Spleen (tissue), 11 donors: ENCODE measurements at regions not wholly inside any gene's neighbourhood (a gene's known extent, or its start where the extent isn't known, plus 50 kb on each side); places are given as distances from the start of the nearest gene placed in this dataset.

Source experiments
- DNase-seq: peaks from one replicate; pipeline ENCODE4 v3.0.0-alpha.2; 2020
- H3K27ac ChIP-seq, 8 donors: fragments of 200-600 bp; sonication (generic) in 7 of 8; 1 replicate in 4 of 8; 2 replicates in 4 of 8; pipeline versions ENCODE4 v1.5.0 to v1.8.0; 2016 to 2021; ENCODE audit warnings: inconsistent platforms in 4 of 8, mild to moderate bottlenecking in 4 of 8, moderate library complexity in 1 of 8
- H3K27me3 ChIP-seq, 7 donors: fragments of 200-600 bp; sonication (generic) in 6 of 7; replicated peaks in 1 of 7; 1 replicate in 4 of 7; 2 replicates in 3 of 7; pipeline versions ENCODE4 v1.5.0 to v1.8.0; 2016 to 2021; ENCODE audit warnings: inconsistent platforms in 3 of 7, mild to moderate bottlenecking in 1 of 7
- H3K36me3 ChIP-seq, 6 donors: fragments of 200-600 bp; sonication (generic) in 5 of 6; 1 replicate in 4 of 6; 2 replicates in 2 of 6; pipeline versions ENCODE4 v1.5.0 to v1.8.0; 2016 to 2021; ENCODE audit warnings: inconsistent platforms in 2 of 6
- H3K4me1 ChIP-seq, 6 donors: fragments of 200-600 bp; sonication (generic) in 5 of 6; 1 replicate in 3 of 6; 2 replicates in 3 of 6; pipeline versions ENCODE4 v1.5.0 to v1.8.0; 2016 to 2021; ENCODE audit warnings: inconsistent platforms in 3 of 6
- H3K4me3 ChIP-seq, 8 donors: fragments of 200-600 bp; sonication (generic) in 7 of 8; 1 replicate in 4 of 8; 2 replicates in 4 of 8; pipeline versions ENCODE4 v1.5.0 to v1.8.0; 2016 to 2021; ENCODE audit warnings: inconsistent platforms in 4 of 8, mild to moderate bottlenecking in 4 of 8, moderate library complexity in 2 of 8
- H3K9me3 ChIP-seq, 8 donors: fragments of 200-600 bp; sonication (generic) in 7 of 8; 1 replicate in 4 of 8; 2 replicates in 4 of 8; pipeline versions ENCODE4 v1.5.0 to v1.8.0; 2016 to 2021; ENCODE audit warnings: inconsistent platforms in 4 of 8
- CTCF ChIP-seq, 11 experiments: fragments of 200-600 bp in 7 of 11; fragments of 450-650 bp in 4 of 11; sonication (generic) in 4 of 11; IDR thresholded peaks in 8 of 11; conservative IDR thresholded peaks in 3 of 11; 1 replicate in 7 of 11; 2 replicates in 4 of 11; pipeline versions ENCODE4 v1.4.0 to v1.8.0; 2016 to 2021; ENCODE audit warnings: antibody characterized with exemption in 11 of 11, inconsistent platforms in 4 of 11, mild to moderate bottlenecking in 1 of 11
- POLR2A ChIP-seq, 3 donors: fragments of 450-650 bp; IDR thresholded peaks; one replicate each; pipeline ENCODE4 v1.5.1; 2017; ENCODE audit warnings: antibody characterized with exemption in 3 of 3, mild to moderate bottlenecking in 1 of 3
- POLR2AphosphoS5 ChIP-seq, 3 donors: sonication (generic); formaldehyde crosslinking; IDR thresholded peaks; one replicate each; pipeline ENCODE4 v1.5.1; 2017; ENCODE audit warnings: antibody characterized with exemption in 3 of 3
- WGBS, 5 donors: extraction: QIAGEN DNeasy Blood & Tissue Kit in 3 of 5; methylation state at CpG; one replicate each; pipeline versions ENCODE4 v1.1.5 to v1.1.7; 2013 to 2018; 5-methylcytosine and 5-hydroxymethylcytosine counted together
- intact Hi-C: fragments of 100-400 bp; cut with DNase I; formaldehyde crosslinking; loops from one replicate; pipeline ENCODE4 v1.15.0; 2023; ENCODE audit warnings: low total_unique reads
- donor health status: healthy with polysubstance abuse.
- donor health status: DM: no; HTN: no; CAD: no; lungs with moderate emphysema.
- donor health status: DM: no; HTN: no; CAD: no.
- donor health status: Bipolar disorder and iron deficiency.
- donor health status: healthy.
- donor health status: DM: no; HTN: no; CAD: no.
- donor health status: DM: yes; HTN: yes; CAD: no.

GRCh38 chr19:5237939-5238480 is 102.6 kb downstream of the PTPRS start:
- H3K27ac ChIP-seq, result no peak overlapping the region
- WGBS, 5 donors, result 86 to 97% (median 94%) methylated on average over 20 to 26 of the region's 26 CpGs
- intact Hi-C loops, result no loop called here
- no peaks in the 10 kb centered on the region for H3K4me1 ChIP-seq
- DNase-seq, result no peak
- no peak for TF ChIP-seq POLR2A (IDR thresholded peaks at IDR 0.05)
- no peak for TF ChIP-seq POLR2AphosphoS5 (IDR thresholded peaks at IDR 0.05)
- TF ChIP-seq CTCF (IDR thresholded peaks at IDR 0.05 in 8 of 11, conservative IDR thresholded peaks at IDR 0.05 in 3 of 11), result no peak
- no peaks in the 10 kb centered on the region for H3K9me3 ChIP-seq
- no peaks in the 10 kb centered on the region for H3K27me3 ChIP-seq
- H3K36me3 ChIP-seq, result peaks cover 0 to 14% (median 0%) of the 10 kb centered on the region in 6 donors
- H3K4me3 ChIP-seq, result no peak overlapping the region

- TF ChIP-seq POLR2AphosphoS5 (IDR thresholded peaks at IDR 0.05), result no peak
- no peak for TF ChIP-seq CTCF (IDR thresholded peaks at IDR 0.05 in 8 of 11, conservative IDR thresholded peaks at IDR 0.05 in 3 of 11)
- no peak for TF ChIP-seq POLR2A (IDR thresholded peaks at IDR 0.05)
- Histone ChIP-seq H3K36me3 (peaks cover 0 to 14% (median 0%) of the 10 kb centered on the region in 6 donors), H3K27me3 (no peaks in the 10 kb centered on the region), H3K27ac (no peak overlapping the region), H3K4me1 (no peaks in the 10 kb centered on the region), H3K9me3 (no peaks in the 10 kb centered on the region), H3K4me3 (no peak overlapping the region)
- WGBS, 5 donors, result 89 to 98% (median 96%) methylated on average over 9 to 35 of the region's 35 CpGs
- intact Hi-C loops, result no loop called here
- DNase-seq, result no peak
Measured at GRCh38 chr19:5237190-5237780, 103.3 kb downstream of the PTPRS start.

GRCh38 chr19:5235458-5236219 is 105.0 kb downstream of the PTPRS start:
- Histone ChIP-seq H3K27ac (no peak overlapping the region), H3K36me3 (peaks cover 0 to 18% (median 0%) of the 10 kb centered on the region in 6 donors), H3K4me3 (no peak overlapping the region), H3K27me3 (no peaks in the 10 kb centered on the region), H3K9me3 (peaks cover 0 to 5% (median 0%) of the 10 kb centered on the region in 8 donors), H3K4me1 (no peaks in the 10 kb centered on the region)
- intact Hi-C loops, result no loop called here
- 93 to 98% (median 95%) methylated on average over 12 of the region's 12 CpGs for WGBS, 5 donors
- DNase-seq, result no peak
- TF ChIP-seq CTCF (IDR thresholded peaks at IDR 0.05 in 8 of 11, conservative IDR thresholded peaks at IDR 0.05 in 3 of 11) (no peak), POLR2A (IDR thresholded peaks at IDR 0.05) (no peak), POLR2AphosphoS5 (IDR thresholded peaks at IDR 0.05) (no peak)

GRCh38 chr19:5234412-5234811 is 106.2 kb downstream of the PTPRS start:
- Histone ChIP-seq H3K4me3 (no peak overlapping the region), H3K27me3 (peaks cover 0 to 9% (median 0%) of the 10 kb centered on the region in 7 donors), H3K9me3 (peaks cover 0 to 5% (median 0%) of the 10 kb centered on the region in 8 donors), H3K4me1 (peaks cover 0 to 5% (median 1%) of the 10 kb centered on the region in 6 donors), H3K27ac (no peak overlapping the region), H3K36me3 (peaks cover 0 to 18% (median 0%) of the 10 kb centered on the region in 6 donors)
- TF ChIP-seq POLR2AphosphoS5 (IDR thresholded peaks at IDR 0.05) (no peak), CTCF (IDR thresholded peaks at IDR 0.05 in 8 of 11, conservative IDR thresholded peaks at IDR 0.05 in 3 of 11) (no peak), POLR2A (IDR thresholded peaks at IDR 0.05) (no peak)
- DNase-seq, result no peak
- 88 to 99% (median 93%) methylated on average over 3 of the region's 3 CpGs for WGBS, 5 donors
- intact Hi-C loops, result no loop called here
